Vagina (tissue), 2 donors: ENCODE measurements at regions not wholly inside any gene's neighbourhood (a gene's known extent, or its start where the extent isn't known, plus 50 kb on each side); places are given as distances from the start of the nearest gene placed in this dataset.

ENCODE experiments used
- DNase-seq, 2 donors: peaks; one replicate each; pipeline ENCODE4 v3.0.0-alpha.2; 2017; ENCODE audit errors: extremely low spot score in 2 of 2
- H3K27ac ChIP-seq: fragments of 200-600 bp; sonication (generic); one replicate; pipeline ENCODE4 v1.5.1; 2019
- H3K27me3 ChIP-seq: fragments of 200-600 bp; sonication (generic); one replicate; pipeline ENCODE4 v1.5.1; 2019
- H3K36me3 ChIP-seq, 2 donors: fragments of 200-600 bp; sonication (generic); one replicate each; pipeline ENCODE4 v1.5.1; 2017 to 2019
- H3K4me1 ChIP-seq: fragments of 200-600 bp; sonication (generic); one replicate; pipeline ENCODE4 v1.5.1; 2019
- H3K4me3 ChIP-seq, 2 donors: fragments of 200-600 bp; sonication (generic); 1 replicate in 1 of 2; 2 replicates in 1 of 2; pipeline ENCODE4 v1.5.1; 2016 to 2019
- H3K9me3 ChIP-seq: fragments of 200-600 bp; sonication (generic); one replicate; pipeline ENCODE4 v1.5.1; 2019
- POLR2A ChIP-seq, 2 donors: fragments of 450-650 bp; IDR thresholded peaks; one replicate each; pipeline ENCODE4 v1.6.1; 2017; ENCODE audit warnings: antibody characterized with exemption in 2 of 2, mild to moderate bottlenecking in 2 of 2, moderate library complexity in 2 of 2
- POLR2AphosphoS5 ChIP-seq, 2 donors: sonication (generic); formaldehyde crosslinking; IDR thresholded peaks; one replicate each; pipeline ENCODE4 v1.9.0; 2017; ENCODE audit warnings: antibody characterized with exemption in 2 of 2, mild to moderate bottlenecking in 2 of 2, low read depth in 1 of 2; ENCODE audit not compliant: insufficient read depth in 1 of 2
- intact Hi-C: fragments of 100-400 bp; cut with DNase I; formaldehyde crosslinking; loops from one replicate; pipeline ENCODE4 v1.15.1; 2023
- TF ChIP-seq, protein P1 (sequence below), 3 experiments: fragments of 450-650 bp in 2 of 3; fragments of 200-600 bp in 1 of 3; sonication (generic) in 1 of 3; IDR thresholded peaks; one replicate each; pipeline ENCODE4 v1.5.1; 2017 to 2019; ENCODE audit warnings: antibody characterized with exemption in 3 of 3, mild to moderate bottlenecking in 2 of 3, moderate library complexity in 2 of 3

DNA sequence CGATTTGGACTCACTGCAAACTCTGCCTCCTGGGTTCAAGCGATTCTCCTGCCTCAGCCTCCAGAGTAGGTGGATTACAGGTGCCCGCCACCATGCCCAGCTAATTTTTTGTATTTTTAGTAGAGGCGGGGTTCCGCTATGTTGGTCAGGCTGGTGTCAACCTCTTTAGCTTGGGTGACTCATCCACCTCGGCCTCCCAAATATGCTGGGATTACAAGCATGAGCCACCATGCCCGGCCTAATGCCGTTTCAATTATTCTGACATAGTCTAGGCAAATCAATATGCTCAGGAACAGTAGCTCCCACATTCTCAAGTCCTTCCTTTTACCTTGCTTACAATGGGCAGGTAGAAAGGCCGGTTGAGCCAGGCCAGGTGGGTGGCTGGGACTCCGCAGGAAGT lies 82.0 kb upstream of the EEA1 start:
- no peak for TF ChIP-seq POLR2A (IDR thresholded peaks at IDR 0.05)
- TF ChIP-seq, protein P1, sequence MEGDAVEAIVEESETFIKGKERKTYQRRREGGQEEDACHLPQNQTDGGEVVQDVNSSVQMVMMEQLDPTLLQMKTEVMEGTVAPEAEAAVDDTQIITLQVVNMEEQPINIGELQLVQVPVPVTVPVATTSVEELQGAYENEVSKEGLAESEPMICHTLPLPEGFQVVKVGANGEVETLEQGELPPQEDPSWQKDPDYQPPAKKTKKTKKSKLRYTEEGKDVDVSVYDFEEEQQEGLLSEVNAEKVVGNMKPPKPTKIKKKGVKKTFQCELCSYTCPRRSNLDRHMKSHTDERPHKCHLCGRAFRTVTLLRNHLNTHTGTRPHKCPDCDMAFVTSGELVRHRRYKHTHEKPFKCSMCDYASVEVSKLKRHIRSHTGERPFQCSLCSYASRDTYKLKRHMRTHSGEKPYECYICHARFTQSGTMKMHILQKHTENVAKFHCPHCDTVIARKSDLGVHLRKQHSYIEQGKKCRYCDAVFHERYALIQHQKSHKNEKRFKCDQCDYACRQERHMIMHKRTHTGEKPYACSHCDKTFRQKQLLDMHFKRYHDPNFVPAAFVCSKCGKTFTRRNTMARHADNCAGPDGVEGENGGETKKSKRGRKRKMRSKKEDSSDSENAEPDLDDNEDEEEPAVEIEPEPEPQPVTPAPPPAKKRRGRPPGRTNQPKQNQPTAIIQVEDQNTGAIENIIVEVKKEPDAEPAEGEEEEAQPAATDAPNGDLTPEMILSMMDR (IDR thresholded peaks at IDR 0.05), result no peak
- no peak for TF ChIP-seq POLR2AphosphoS5 (IDR thresholded peaks at IDR 0.05; ENCODE audit: insufficient read depth in 1 of 2, low read depth in 1 of 2)
- intact Hi-C loops, result no loop called here
- no peak for DNase-seq
- Histone ChIP-seq H3K36me3 (no peaks in the 10 kb centered on the region), H3K27ac (no peak overlapping the region), H3K9me3 (no peaks in the 10 kb centered on the region), H3K27me3 (no peaks in the 10 kb centered on the region), H3K4me1 (no peaks in the 10 kb centered on the region), H3K4me3 (no peak overlapping the region)

DNA sequence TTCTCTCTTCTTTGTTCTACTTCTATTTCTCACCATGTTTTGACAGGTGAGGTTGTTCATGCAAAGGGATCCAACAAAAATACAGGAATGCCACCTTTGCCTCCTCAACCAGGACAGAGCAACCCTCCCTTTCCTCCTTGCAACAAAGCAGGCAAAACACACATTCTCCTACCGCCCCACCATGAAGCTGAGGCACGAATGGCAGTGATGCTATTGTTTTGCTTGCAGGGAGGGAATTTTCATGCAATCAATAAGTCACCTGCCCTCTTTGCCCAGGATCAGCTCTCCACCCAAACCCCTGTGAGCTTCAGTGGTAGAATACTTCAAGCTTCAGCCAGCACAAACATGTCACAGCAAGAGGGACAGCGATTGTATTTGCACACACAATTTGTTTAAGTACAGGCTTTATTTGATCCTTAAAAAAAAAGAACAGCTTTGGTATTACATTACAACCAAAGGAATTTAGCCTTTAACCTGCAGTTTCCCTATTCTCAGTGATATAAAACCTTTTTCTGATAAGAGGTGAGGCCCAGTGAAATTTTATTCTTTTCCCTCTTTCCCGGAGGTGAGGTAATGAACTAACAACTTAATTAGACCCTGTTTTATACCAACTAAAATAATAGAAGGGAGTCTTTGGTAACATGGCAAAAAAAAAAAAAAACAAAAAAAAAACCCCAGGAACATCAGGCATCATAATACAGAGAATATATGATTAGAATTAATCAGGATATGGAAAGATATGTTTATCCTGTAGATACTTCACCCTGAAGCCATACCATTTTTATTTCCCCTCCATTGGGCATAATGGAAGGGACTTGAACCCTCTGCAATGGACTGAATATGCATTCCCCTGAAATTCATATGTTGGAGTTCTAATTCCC lies 87.0 kb upstream of the EEA1 start:
- TF ChIP-seq, protein P1 (IDR thresholded peaks at IDR 0.05), result no peak
- no peak for TF ChIP-seq POLR2AphosphoS5 (IDR thresholded peaks at IDR 0.05; ENCODE audit: insufficient read depth in 1 of 2, low read depth in 1 of 2)
- no peak for TF ChIP-seq POLR2A (IDR thresholded peaks at IDR 0.05)
- intact Hi-C loops, result no loop called here
- Histone ChIP-seq H3K4me1 (no peaks in the 10 kb centered on the region), H3K27ac (no peak overlapping the region), H3K36me3 (no peaks in the 10 kb centered on the region), H3K27me3 (no peaks in the 10 kb centered on the region), H3K4me3 (no peak overlapping the region), H3K9me3 (no peaks in the 10 kb centered on the region)
- DNase-seq, result no peak

DNA sequence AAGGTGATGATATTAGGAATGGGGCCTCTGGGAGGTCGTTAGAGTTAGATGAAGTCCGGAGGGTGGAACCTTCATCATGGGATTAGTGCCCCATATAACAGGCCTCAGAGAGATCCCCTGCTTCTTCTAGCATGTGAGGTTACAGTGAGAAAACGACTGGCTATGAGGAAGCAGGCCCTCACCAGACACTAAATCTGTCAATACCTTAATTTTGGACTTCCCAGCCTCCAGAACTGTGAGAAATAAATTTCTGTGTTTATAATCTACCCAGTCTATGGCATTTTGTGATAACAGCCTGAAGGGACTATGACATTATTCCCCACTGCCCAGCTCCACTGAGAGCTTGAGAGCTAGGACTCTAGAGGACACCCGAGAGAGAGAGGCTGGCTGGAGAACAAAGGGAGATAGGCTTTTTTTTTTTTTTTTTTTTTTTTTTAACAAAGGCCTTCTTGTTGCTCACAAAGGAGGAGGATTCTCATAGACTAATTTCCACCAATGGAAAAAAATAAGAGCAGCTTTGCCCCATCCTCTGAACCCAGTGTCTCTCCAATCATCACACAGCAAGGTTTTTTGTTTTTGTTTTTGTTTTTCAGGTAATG lies 87.8 kb upstream of the EEA1 start:
- Histone ChIP-seq H3K27ac (no peak overlapping the region), H3K4me1 (no peaks in the 10 kb centered on the region)
- TF ChIP-seq POLR2A (IDR thresholded peaks at IDR 0.05) (no peak), POLR2AphosphoS5 (IDR thresholded peaks at IDR 0.05; ENCODE audit: insufficient read depth in 1 of 2, low read depth in 1 of 2) (no peak)
- TF ChIP-seq, protein P1 (IDR thresholded peaks at IDR 0.05), result no peak

DNA sequence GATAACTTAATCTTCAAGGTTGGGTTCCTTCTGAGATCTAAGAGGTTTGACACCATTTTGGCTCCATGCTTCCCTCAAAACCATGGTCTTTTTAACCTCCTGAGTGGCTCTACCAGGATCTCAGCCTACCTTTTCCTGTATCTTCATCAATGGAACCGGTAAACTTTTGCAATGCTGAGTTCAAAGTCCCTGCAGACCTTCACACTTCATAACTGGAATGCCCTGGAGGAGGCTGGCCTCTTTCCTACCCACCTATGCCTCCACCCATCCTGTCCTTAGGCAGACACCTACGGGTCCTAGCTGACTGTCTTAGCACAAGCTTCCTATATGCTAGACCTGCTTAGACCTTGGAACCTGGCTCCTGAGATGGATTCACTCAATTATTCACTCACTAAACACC lies 89.5 kb upstream of the EEA1 start:
- H3K27me3 ChIP-seq, result no peaks in the 10 kb centered on the region
- no peaks in the 10 kb centered on the region for H3K4me1 ChIP-seq
- no peaks in the 10 kb centered on the region for H3K9me3 ChIP-seq
- intact Hi-C loops, result no loop called here
- no peak overlapping the region for H3K4me3 ChIP-seq
- no peak for TF ChIP-seq POLR2A (IDR thresholded peaks at IDR 0.05)
- TF ChIP-seq POLR2AphosphoS5 (IDR thresholded peaks at IDR 0.05; ENCODE audit: insufficient read depth in 1 of 2, low read depth in 1 of 2), result no peak
- TF ChIP-seq, protein P1 (IDR thresholded peaks at IDR 0.05), result no peak
- DNase-seq, result no peak
- no peak overlapping the region for H3K27ac ChIP-seq
- H3K36me3 ChIP-seq, result no peaks in the 10 kb centered on the region

More for the DNA sequence above, 87.8 kb upstream of the EEA1 start:
- intact Hi-C loops, result no loop called here
- Histone ChIP-seq H3K36me3 (no peaks in the 10 kb centered on the region), H3K4me3 (no peak overlapping the region), H3K27me3 (no peaks in the 10 kb centered on the region), H3K9me3 (no peaks in the 10 kb centered on the region)
- DNase-seq, result no peak
